OCI-LY3 (cell line): ENCODE measurements at regions not wholly inside any gene's neighbourhood (a gene's known extent, or its start where the extent isn't known, plus 50 kb on each side); places are given as distances from the start of the nearest gene placed in this dataset.

Source experiments
- CTCF ChIP-seq: fragments of 200-600, 300-600 bp; sonication (generic); IDR thresholded peaks from 2 replicates; pipeline ENCODE4 v1.5.1; 2014; ENCODE audit warnings: antibody characterized with exemption, low read length, low read depth
- EZH2phosphoT487 ChIP-seq: fragments of 200-600 bp; shearing (Covaris generic); IDR thresholded peaks from 2 replicates; pipeline ENCODE4 v1.6.1; 2018; ENCODE audit warnings: antibody characterized with exemption, mixed run types, low read depth

- TF ChIP-seq CTCF, result no peak
- no peak for TF ChIP-seq EZH2phosphoT487
Measured at GRCh38 chr3:81911221-81911620, 149.8 kb upstream of the GBE1 start.
